Keratinocyte (primary cell): ENCODE measurements at regions not wholly inside any gene's neighbourhood (a gene's known extent, or its start where the extent isn't known, plus 50 kb on each side); places are given as distances from the start of the nearest gene placed in this dataset.

Experiments
- DNase-seq: peaks from one replicate; pipeline ENCODE4 v3.0.0-alpha.2; 2011; ENCODE audit warnings: low read depth, missing footprints, low spot score
- FAIRE-seq: peaks from 2 replicates; lab custom pipeline; 2011; peaks lifted over from hg19 to GRCh38; lab: Jason Lieb, UNC
- H2AFZ ChIP-seq: 2 replicates; pipeline ENCODE4 v1.6.0; 2012; ENCODE audit warnings: low read length, control low read depth, inconsistent platforms; ENCODE audit not compliant: control insufficient read depth
- H3K27ac ChIP-seq: 2 replicates; pipeline ENCODE4 v1.5.1; 2011; ENCODE audit warnings: low read length; ENCODE audit not compliant: control insufficient read depth, insufficient read depth
- H3K27me3 ChIP-seq: 3 replicates; pipeline ENCODE4 v1.6.0; 2011; ENCODE audit warnings: low read length; ENCODE audit not compliant: control insufficient read depth, insufficient read depth; ENCODE audit errors: extremely low read depth
- H3K36me3 ChIP-seq, 2 experiments: 2 replicates in 1 of 2; 3 replicates in 1 of 2; pipeline ENCODE4 v1.5.1; 2011; ENCODE audit warnings: low read length in 2 of 2, mild to moderate bottlenecking in 1 of 2; ENCODE audit not compliant: control insufficient read depth in 2 of 2, insufficient read depth in 2 of 2; ENCODE audit errors: extremely low read depth in 1 of 2
- H3K4me1 ChIP-seq: 3 replicates; pipeline ENCODE4 v1.5.1; 2011; ENCODE audit warnings: low read length; ENCODE audit not compliant: control insufficient read depth, insufficient read depth; ENCODE audit errors: extremely low read depth
- H3K4me2 ChIP-seq: 3 replicates; pipeline ENCODE4 v1.6.0; 2011; ENCODE audit warnings: low read depth, low read length; ENCODE audit not compliant: control insufficient read depth, insufficient read depth; ENCODE audit errors: extremely low read depth
- H3K4me3 ChIP-seq, 3 experiments: fragments of 200-600 bp in 1 of 3; sonication (generic) in 1 of 3; 2 replicates in 2 of 3; 3 replicates in 1 of 3; pipeline ENCODE4 v1.5.1; 2011 to 2016; ENCODE audit warnings: low read length in 3 of 3, mild to moderate bottlenecking in 3 of 3, control low read depth in 2 of 3, inconsistent platforms in 1 of 3, low read depth in 1 of 3, mixed read lengths in 1 of 3, mixed run types in 1 of 3, moderate library complexity in 1 of 3; ENCODE audit not compliant: control insufficient read depth in 2 of 3, insufficient read depth in 2 of 3; ENCODE audit errors: extremely low read depth in 1 of 3
- H3K79me2 ChIP-seq: 2 replicates; pipeline ENCODE4 v1.6.0; 2012; ENCODE audit warnings: low read length; ENCODE audit not compliant: control insufficient read depth, insufficient read depth
- H3K9ac ChIP-seq: 3 replicates; pipeline ENCODE4 v1.6.0; 2011; ENCODE audit warnings: low read length; ENCODE audit not compliant: control insufficient read depth, insufficient read depth; ENCODE audit errors: extremely low read depth
- H3K9me1 ChIP-seq: 3 replicates; pipeline ENCODE4 v1.6.0; 2011; ENCODE audit warnings: low read length; ENCODE audit not compliant: control insufficient read depth, insufficient read depth; ENCODE audit errors: extremely low read depth
- H3K9me3 ChIP-seq: 2 replicates; pipeline ENCODE4 v1.5.1; 2012; ENCODE audit warnings: low read depth, low read length; ENCODE audit not compliant: control insufficient read depth
- H4K20me1 ChIP-seq: 3 replicates; pipeline ENCODE4 v1.6.0; 2011; ENCODE audit warnings: low read length; ENCODE audit not compliant: control insufficient read depth, insufficient read depth; ENCODE audit errors: extremely low read depth
- CTCF ChIP-seq, 3 experiments: IDR thresholded peaks in 1 of 3; conservative IDR thresholded peaks in 1 of 3; optimal IDR thresholded peaks in 1 of 3; 2 replicates in 2 of 3; 3 replicates in 1 of 3; pipeline versions ENCODE3 to v1.5.1; 2011; ENCODE audit warnings: low read length in 3 of 3, mild to moderate bottlenecking in 3 of 3, moderate library complexity in 2 of 3, control low read depth in 1 of 3, inconsistent platforms in 1 of 3; ENCODE audit not compliant: insufficient read depth in 2 of 3; ENCODE audit errors: extremely low read depth in 1 of 3
- EZH2 ChIP-seq: IDR thresholded peaks from one replicate; pipeline ENCODE4 v1.6.1; 2012; ENCODE audit warnings: inconsistent platforms, mild to moderate bottlenecking, low read length, moderate library complexity
- dilution Hi-C: fragments of 300-500 bp; cut with MboI; formaldehyde crosslinking; loops from one replicate; pipeline ENCODE4 v1.7.0; 2020; ENCODE audit warnings: low sequenced_read_pairs; ENCODE audit not compliant: extremely low pct_ligation_motif_present

DNA sequence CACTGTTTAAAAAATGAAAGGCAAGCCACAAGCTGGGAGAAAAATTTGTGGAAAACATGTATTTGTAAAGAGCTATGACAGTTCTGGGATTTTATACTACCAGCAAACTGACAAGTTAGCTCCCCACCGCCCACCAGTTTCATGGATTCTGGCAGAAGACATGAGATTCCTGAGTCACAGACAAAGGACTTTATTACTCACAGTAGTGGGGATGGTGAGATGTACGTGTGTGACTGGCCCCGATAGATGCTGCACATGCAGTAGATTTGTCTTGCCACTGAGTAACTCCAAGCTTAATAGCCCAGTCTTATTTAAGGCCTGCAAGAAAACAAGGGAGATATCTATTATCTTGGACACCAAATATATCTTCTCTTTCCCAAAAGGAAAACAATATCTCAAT, 281.7 kb downstream of the AHR start:
- H3K9ac ChIP-seq = no peak overlapping the region
- H2AFZ ChIP-seq = no peak overlapping the region
- dilution Hi-C loops = no loop called here
- FAIRE-seq (peak; percentile 34), DNase-seq (no peak)
- peaks cover 2% of the 10 kb centered on the region for H3K9me3 ChIP-seq
- no peak overlapping the region for H3K27ac ChIP-seq
- H3K4me3 ChIP-seq = no peak overlapping the region
- H3K79me2 ChIP-seq = no peaks in the 10 kb centered on the region
- no peaks in the 10 kb centered on the region for H3K9me1 ChIP-seq
- H3K4me2 ChIP-seq = no peak overlapping the region
- H3K27me3 ChIP-seq = no peaks in the 10 kb centered on the region
- no peaks in the 10 kb centered on the region for H4K20me1 ChIP-seq
- TF ChIP-seq EZH2 = no peak
- no peak for TF ChIP-seq CTCF (optimal IDR thresholded peaks at IDR 0.05 in 1 of 3, IDR thresholded peaks at IDR 0.05 in 1 of 3, conservative IDR thresholded peaks at IDR 0.05 in 1 of 3; ENCODE audit: extremely low read depth in 1 of 3, insufficient read depth in 2 of 3, low read length in 3 of 3)
- H3K36me3 ChIP-seq = no peaks in the 10 kb centered on the region
- H3K4me1 ChIP-seq = peaks cover 22% of the 10 kb centered on the region

GRCh38 chr7:17580856-17581255, 282.4 kb downstream of the AHR start:
- H4K20me1 ChIP-seq = no peaks in the 10 kb centered on the region
- FAIRE-seq (peak; percentile 63), DNase-seq (no peak)
- no peaks in the 10 kb centered on the region for H3K9me1 ChIP-seq
- peaks cover 24% of the 10 kb centered on the region for H3K4me1 ChIP-seq
- no peak overlapping the region for H3K4me3 ChIP-seq
- no peaks in the 10 kb centered on the region for H3K27me3 ChIP-seq
- no peak overlapping the region for H3K9ac ChIP-seq
- H3K27ac ChIP-seq = no peak overlapping the region
- TF ChIP-seq EZH2 (no peak), CTCF (optimal IDR thresholded peaks at IDR 0.05 in 1 of 3, IDR thresholded peaks at IDR 0.05 in 1 of 3, conservative IDR thresholded peaks at IDR 0.05 in 1 of 3; ENCODE audit: extremely low read depth in 1 of 3, insufficient read depth in 2 of 3, low read length in 3 of 3) (no peak)
- H2AFZ ChIP-seq = no peak overlapping the region
- H3K36me3 ChIP-seq = no peaks in the 10 kb centered on the region
- dilution Hi-C loops = no loop called here
- H3K79me2 ChIP-seq = no peaks in the 10 kb centered on the region
- no peak overlapping the region for H3K4me2 ChIP-seq
- H3K9me3 ChIP-seq = peaks cover 2% of the 10 kb centered on the region
